Glutamatergic neuron (in vitro differentiated cells): ENCODE measurements at regions not wholly inside any gene's neighbourhood (a gene's known extent, or its start where the extent isn't known, plus 50 kb on each side); places are given as distances from the start of the nearest gene placed in this dataset.

Experiments
- DNase-seq: peaks from one replicate; pipeline ENCODE4 v3.0.0; 2022
- H3K27ac Mint-ChIP-seq: one replicate; pipeline ENCODE4 v1.8.0; 2020; ENCODE audit warnings: mild to moderate bottlenecking, mixed read lengths, inconsistent platforms; ENCODE audit not compliant: unreplicated experiment
- H3K27me3 Mint-ChIP-seq: one replicate; pipeline ENCODE4 v1.8.0; 2020; ENCODE audit warnings: mild to moderate bottlenecking, moderate library complexity, mixed read lengths, inconsistent platforms; ENCODE audit not compliant: unreplicated experiment
- H3K36me3 Mint-ChIP-seq: one replicate; pipeline ENCODE4 v1.8.0; 2020; ENCODE audit warnings: mild to moderate bottlenecking, mixed read lengths, inconsistent platforms; ENCODE audit not compliant: unreplicated experiment
- H3K4me1 Mint-ChIP-seq: one replicate; pipeline ENCODE4 v1.8.0; 2020; ENCODE audit warnings: mild to moderate bottlenecking, low read depth, mixed read lengths, inconsistent platforms; ENCODE audit not compliant: unreplicated experiment
- H3K4me3 Mint-ChIP-seq: one replicate; pipeline ENCODE4 v1.8.0; 2020; ENCODE audit warnings: mild to moderate bottlenecking, mixed read lengths, inconsistent platforms; ENCODE audit not compliant: unreplicated experiment
- H3K9me3 Mint-ChIP-seq: one replicate; pipeline ENCODE4 v1.8.0; 2020; ENCODE audit warnings: mild to moderate bottlenecking, moderate library complexity, mixed read lengths, inconsistent platforms; ENCODE audit not compliant: unreplicated experiment
- CTCF ChIP-seq: fragments of 200-600 bp; sonication (generic); IDR thresholded peaks from one replicate; pipeline ENCODE4 v1.5.0; 2021; ENCODE audit not compliant: partially characterized antibody, unreplicated experiment

- Mint-ChIP-seq H3K4me3 (no peak overlapping the region), H3K4me1 (no peaks in the 10 kb centered on the region), H3K27ac (no peak overlapping the region), H3K27me3 (no peaks in the 10 kb centered on the region), H3K9me3 (no peaks in the 10 kb centered on the region), H3K36me3 (no peaks in the 10 kb centered on the region)
- no peak for TF ChIP-seq CTCF
- DNase-seq: no peak
Observed at GRCh38 chr11:101661559-101661958, 77.8 kb upstream of the TRPC6 start.
